ENCODE measurements at regions not wholly inside any gene's neighbourhood (a gene's known extent, or its start where the extent isn't known, plus 50 kb on each side); places are given as distances from the start of the nearest gene placed in this dataset.
"Not testable (repeated sequence)": the region's sequence is repeated elsewhere in the genome, so short reads cannot be mapped to it uniquely, and the experiment has no call there.

- intact Hi-C loops (cut with DNase I) = no loop called here
- no peaks in the 10 kb centered on the region for H3K36me3 ChIP-seq
- no peaks in the 10 kb centered on the region for H3K27me3 ChIP-seq
- no peak for DNase-seq
- no peaks in the 10 kb centered on the region for H3K9me3 ChIP-seq
- ATAC-seq = no peak
- no peak overlapping the region for H3K27ac ChIP-seq
- no peaks in the 10 kb centered on the region for H3K4me1 ChIP-seq
- TF ChIP-seq CTCF (IDR thresholded peaks at IDR 0.05) = no peak
- H3K4me3 ChIP-seq = no peak overlapping the region
Measured at GRCh38 chr1:98119796-98120195, 199.0 kb upstream of the DPYD start.

- H3K4me3 ChIP-seq = no peak overlapping the region
- H3K9me3 ChIP-seq = no peaks in the 10 kb centered on the region
- no peaks in the 10 kb centered on the region for H3K27me3 ChIP-seq
- TF ChIP-seq CTCF (IDR thresholded peaks at IDR 0.05) = no peak
- no peaks in the 10 kb centered on the region for H3K4me1 ChIP-seq
- ATAC-seq (no peak), DNase-seq (no peak)
- no peaks in the 10 kb centered on the region for H3K36me3 ChIP-seq
- H3K27ac ChIP-seq = no peak overlapping the region
- intact Hi-C loops (cut with DNase I) = no loop called here
Measured at GRCh38 chr1:98113811-98114210, 193.0 kb upstream of the DPYD start.

GRCh38 chr1:98112626-98113025 lies 191.8 kb upstream of the DPYD start:
- DNase-seq (no peak), ATAC-seq (no peak)
- no peak overlapping the region for H3K27ac ChIP-seq
- peaks cover 2% of the 10 kb centered on the region for H3K9me3 ChIP-seq
- no peaks in the 10 kb centered on the region for H3K4me1 ChIP-seq
- H3K27me3 ChIP-seq = no peaks in the 10 kb centered on the region
- no peaks in the 10 kb centered on the region for H3K36me3 ChIP-seq
- H3K4me3 ChIP-seq = no peak overlapping the region
- no peak for TF ChIP-seq CTCF (IDR thresholded peaks at IDR 0.05)
- intact Hi-C loops (cut with DNase I) = no loop called here

GRCh38 chr1:98110674-98111073 lies 189.8 kb upstream of the DPYD start:
- ATAC-seq = no peak
- no peak overlapping the region for H3K4me3 ChIP-seq
- no peaks in the 10 kb centered on the region for H3K4me1 ChIP-seq
- DNase-seq = no peak
- no peak for TF ChIP-seq CTCF (IDR thresholded peaks at IDR 0.05)
- peaks cover 12% of the 10 kb centered on the region for H3K9me3 ChIP-seq
- no peak overlapping the region for H3K27ac ChIP-seq
- intact Hi-C loops (cut with DNase I) = no loop called here
- no peaks in the 10 kb centered on the region for H3K27me3 ChIP-seq
- no peaks in the 10 kb centered on the region for H3K36me3 ChIP-seq

- ATAC-seq; H3K27ac ChIP-seq; H3K4me3 ChIP-seq; H3K27me3 ChIP-seq; H3K4me1 ChIP-seq; H3K36me3 ChIP-seq; intact Hi-C loops (cut with DNase I); DNase-seq: not testable (repeated sequence)
- peaks cover 12% of the 10 kb centered on the region for H3K9me3 ChIP-seq
Measured at GRCh38 chr1:98108378-98108777, 187.5 kb upstream of the DPYD start.

GRCh38 chr1:98107256-98107655 lies 186.4 kb upstream of the DPYD start:
- TF ChIP-seq CTCF (IDR thresholded peaks at IDR 0.05) = no peak
- no peak overlapping the region for H3K4me3 ChIP-seq
- intact Hi-C loops (cut with DNase I) = no loop called here
- no peaks in the 10 kb centered on the region for H3K4me1 ChIP-seq
- H3K27ac ChIP-seq = no peak overlapping the region
- no peak for ATAC-seq
- no peaks in the 10 kb centered on the region for H3K36me3 ChIP-seq
- H3K27me3 ChIP-seq = no peaks in the 10 kb centered on the region
- DNase-seq = no peak
- peaks cover 12% of the 10 kb centered on the region for H3K9me3 ChIP-seq
